HUES48 (cell line): ENCODE measurements at regions not wholly inside any gene's neighbourhood (a gene's known extent, or its start where the extent isn't known, plus 50 kb on each side); places are given as distances from the start of the nearest gene placed in this dataset.
"Not testable (repeated sequence)": the region's sequence is repeated elsewhere in the genome, so short reads cannot be mapped to it uniquely, and the experiment has no call there.

ENCODE experiments used
- H3K27ac ChIP-seq: one replicate; pipeline ENCODE4 v1.7.0; 2013; ENCODE audit warnings: low read depth, low read length, inconsistent platforms
- H3K27me3 ChIP-seq: 2 replicates; pipeline ENCODE4 v1.6.1; 2013; ENCODE audit warnings: mild to moderate bottlenecking, low read length; ENCODE audit not compliant: control insufficient read depth, insufficient read depth
- H3K36me3 ChIP-seq: 2 replicates; pipeline ENCODE4 v1.6.1; 2013; ENCODE audit warnings: low read length; ENCODE audit not compliant: control insufficient read depth, insufficient read depth
- H3K4me1 ChIP-seq: 2 replicates; pipeline ENCODE4 v1.6.1; 2013; ENCODE audit warnings: mild to moderate bottlenecking, low read length; ENCODE audit not compliant: control insufficient read depth, insufficient read depth
- H3K4me3 ChIP-seq: 2 replicates; pipeline ENCODE4 v1.5.1; 2013; ENCODE audit warnings: mild to moderate bottlenecking, low read depth, low read length
- H3K9ac ChIP-seq: 2 replicates; pipeline ENCODE4 v1.6.1; 2013; ENCODE audit warnings: mild to moderate bottlenecking, low read depth, low read length, moderate library complexity
- H3K9me3 ChIP-seq: 2 replicates; pipeline ENCODE4 v1.6.1; 2013; ENCODE audit warnings: low read length; ENCODE audit not compliant: control insufficient read depth, insufficient read depth

GRCh38 chr12:75742048-75742447, 230.6 kb upstream of the KRR1 start:
- Histone ChIP-seq H3K27ac (no peak overlapping the region), H3K4me3 (no peak overlapping the region), H3K9ac (no peak overlapping the region), H3K36me3 (no peaks in the 10 kb centered on the region), H3K9me3 (no peaks in the 10 kb centered on the region), H3K4me1 (peaks cover 14% of the 10 kb centered on the region; the same call in 1 of the 2 replicates), H3K27me3 (no peaks in the 10 kb centered on the region)

- H3K36me3 ChIP-seq: no peaks in the 10 kb centered on the region
- no peak overlapping the region for H3K4me3 ChIP-seq
- H3K27ac ChIP-seq: no peak overlapping the region
- peaks cover 7% of the 10 kb centered on the region; the same call in 1 of the 2 replicates for H3K4me1 ChIP-seq
- H3K9me3 ChIP-seq: no peaks in the 10 kb centered on the region
- H3K9ac ChIP-seq: no peak overlapping the region
- no peaks in the 10 kb centered on the region for H3K27me3 ChIP-seq
Observed at GRCh38 chr12:75739912-75740311, 228.5 kb upstream of the KRR1 start.

GRCh38 chr12:75739098-75739497, 227.7 kb upstream of the KRR1 start:
- not testable (repeated sequence) for H3K4me1 ChIP-seq, H3K27me3 ChIP-seq

GRCh38 chr12:75738486-75738885, 227.1 kb upstream of the KRR1 start:
- Histone ChIP-seq H3K9ac (no peak overlapping the region), H3K4me3 (no peak overlapping the region), H3K27me3 (no peaks in the 10 kb centered on the region), H3K9me3 (no peaks in the 10 kb centered on the region), H3K36me3 (no peaks in the 10 kb centered on the region), H3K4me1 (no peaks in the 10 kb centered on the region), H3K27ac (no peak overlapping the region)

More at GRCh38 chr12:75739098-75739497, 227.7 kb upstream of the KRR1 start:
- H3K27ac ChIP-seq, H3K9ac ChIP-seq, H3K9me3 ChIP-seq, H3K36me3 ChIP-seq, H3K4me3 ChIP-seq: not testable (repeated sequence)

- H3K27ac ChIP-seq: no peak overlapping the region
- no peaks in the 10 kb centered on the region for H3K36me3 ChIP-seq
- no peak overlapping the region for H3K9ac ChIP-seq
- H3K27me3 ChIP-seq: no peaks in the 10 kb centered on the region
- H3K9me3 ChIP-seq: no peaks in the 10 kb centered on the region
- no peaks in the 10 kb centered on the region for H3K4me1 ChIP-seq
- H3K4me3 ChIP-seq: no peak overlapping the region
Observed at GRCh38 chr12:75735853-75736252, 224.4 kb upstream of the KRR1 start.

- no peaks in the 10 kb centered on the region for H3K36me3 ChIP-seq
- H3K9ac ChIP-seq: no peak overlapping the region
- H3K27me3 ChIP-seq: no peaks in the 10 kb centered on the region
- H3K27ac ChIP-seq: no peak overlapping the region
- H3K9me3 ChIP-seq: no peaks in the 10 kb centered on the region
- H3K4me3 ChIP-seq: no peak overlapping the region
- H3K4me1 ChIP-seq: peaks cover 9% of the 10 kb centered on the region
Observed at GRCh38 chr12:75728826-75729225, 217.4 kb upstream of the KRR1 start.

GRCh38 chr12:75727577-75727976, 216.2 kb upstream of the KRR1 start:
- H3K9ac ChIP-seq: no peak overlapping the region
- H3K36me3 ChIP-seq: no peaks in the 10 kb centered on the region
- H3K9me3 ChIP-seq: no peaks in the 10 kb centered on the region
- no peak overlapping the region for H3K27ac ChIP-seq
- H3K27me3 ChIP-seq: 0 out of 2 replicates have a peak, but pooled peaks cover 2% of the 10 kb centered on the region
- H3K4me1 ChIP-seq: peaks cover 19% of the 10 kb centered on the region
- H3K4me3 ChIP-seq: no peak overlapping the region

- Histone ChIP-seq H3K27ac (peak overlapping the region; percentile 25), H3K4me3 (no peak overlapping the region), H3K9ac (no peak overlapping the region), H3K9me3 (no peaks in the 10 kb centered on the region), H3K4me1 (peaks cover 39% of the 10 kb centered on the region), H3K27me3 (0 out of 2 replicates have a peak, but pooled peaks cover 2% of the 10 kb centered on the region), H3K36me3 (no peaks in the 10 kb centered on the region)
Observed at GRCh38 chr12:75725521-75726111, 214.2 kb upstream of the KRR1 start.

- no peak overlapping the region for H3K9ac ChIP-seq
Observed at GRCh38 chr12:75724928-75725312, 213.5 kb upstream of the KRR1 start.

GRCh38 chr12:75724307-75724927, 213.0 kb upstream of the KRR1 start:
- H3K4me1 ChIP-seq: peaks cover 45% of the 10 kb centered on the region
- H3K27me3 ChIP-seq: 0 out of 2 replicates have a peak, but pooled peaks cover 2% of the 10 kb centered on the region
- H3K27ac ChIP-seq: no peak overlapping the region
- no peaks in the 10 kb centered on the region for H3K36me3 ChIP-seq
- no peak overlapping the region for H3K9ac ChIP-seq
- no peaks in the 10 kb centered on the region for H3K9me3 ChIP-seq
- no peak overlapping the region for H3K4me3 ChIP-seq

More at GRCh38 chr12:75724928-75725312, 213.5 kb upstream of the KRR1 start:
- H3K27ac ChIP-seq: peak overlapping the region; percentile 25
- H3K27me3 ChIP-seq: 0 out of 2 replicates have a peak, but pooled peaks cover 2% of the 10 kb centered on the region
- H3K4me3 ChIP-seq: no peak overlapping the region
- H3K4me1 ChIP-seq: peaks cover 42% of the 10 kb centered on the region
- no peaks in the 10 kb centered on the region for H3K9me3 ChIP-seq
- no peaks in the 10 kb centered on the region for H3K36me3 ChIP-seq

- H3K9ac ChIP-seq: no peak overlapping the region
- no peaks in the 10 kb centered on the region for H3K9me3 ChIP-seq
- 0 out of 2 replicates have a peak, but pooled peaks cover 2% of the 10 kb centered on the region for H3K27me3 ChIP-seq
- peak overlapping the region; percentile 62 for H3K27ac ChIP-seq
- no peaks in the 10 kb centered on the region for H3K36me3 ChIP-seq
- peaks cover 47% of the 10 kb centered on the region for H3K4me1 ChIP-seq
- no peak overlapping the region for H3K4me3 ChIP-seq
Observed at GRCh38 chr12:75722714-75723200, 211.3 kb upstream of the KRR1 start.
